ENCODE measurements at regions not wholly inside any gene's neighbourhood (a gene's known extent, or its start where the extent isn't known, plus 50 kb on each side); places are given as distances from the start of the nearest gene placed in this dataset.

DNA sequence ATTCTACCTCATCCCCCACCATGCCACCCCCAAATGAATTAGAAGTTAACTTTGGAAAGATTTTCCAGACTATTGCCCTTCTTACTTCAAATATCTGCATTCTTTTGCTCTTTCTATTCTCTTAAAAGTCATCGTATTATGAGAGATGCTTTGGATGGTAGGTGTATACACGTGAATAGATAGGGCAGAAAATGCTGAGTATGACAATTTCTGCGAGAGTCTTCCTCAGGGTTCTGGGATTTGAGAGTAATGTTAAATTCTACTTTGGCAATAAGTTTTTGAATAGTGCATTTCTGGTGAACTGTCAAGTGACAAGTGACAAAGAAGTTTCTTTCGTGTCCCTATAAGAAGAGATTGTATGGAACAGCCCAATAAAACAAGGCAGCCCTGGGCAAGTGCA lies 137.6 kb upstream of the DSEL start:
- Histone ChIP-seq H3K27me3 (ENCODE audit: control insufficient read depth in 3 of 3, insufficient read depth in 3 of 3, low read length in 2 of 3) (no peaks in the 10 kb centered on the region), H3K9me3 (ENCODE audit: control insufficient read depth in 4 of 4, insufficient read depth in 3 of 4, low read length in 3 of 4) (no peaks in the 10 kb centered on the region), H3K4me3 (no peak overlapping the region), H3K9ac (ENCODE audit: insufficient read depth in 1 of 2, low read length in 2 of 2) (no peak overlapping the region), H3K36me3 (ENCODE audit: control insufficient read depth in 4 of 4, insufficient read depth in 4 of 4, low read length in 4 of 4) (no peaks in the 10 kb centered on the region), H3K27ac (ENCODE audit: low read depth in 1 of 2, low read length in 1 of 2) (no peak overlapping the region), H3K4me1 (ENCODE audit: control insufficient read depth in 5 of 5, insufficient read depth in 5 of 5, low read length in 5 of 5) (peaks cover 0 to 2% (median 0%) of the 10 kb centered on the region in 5 donors)
- ATAC-seq (ENCODE audit: insufficient read depth, low FRiP score) = no peak
- no peak for DNase-seq
- TF ChIP-seq, protein P1, sequence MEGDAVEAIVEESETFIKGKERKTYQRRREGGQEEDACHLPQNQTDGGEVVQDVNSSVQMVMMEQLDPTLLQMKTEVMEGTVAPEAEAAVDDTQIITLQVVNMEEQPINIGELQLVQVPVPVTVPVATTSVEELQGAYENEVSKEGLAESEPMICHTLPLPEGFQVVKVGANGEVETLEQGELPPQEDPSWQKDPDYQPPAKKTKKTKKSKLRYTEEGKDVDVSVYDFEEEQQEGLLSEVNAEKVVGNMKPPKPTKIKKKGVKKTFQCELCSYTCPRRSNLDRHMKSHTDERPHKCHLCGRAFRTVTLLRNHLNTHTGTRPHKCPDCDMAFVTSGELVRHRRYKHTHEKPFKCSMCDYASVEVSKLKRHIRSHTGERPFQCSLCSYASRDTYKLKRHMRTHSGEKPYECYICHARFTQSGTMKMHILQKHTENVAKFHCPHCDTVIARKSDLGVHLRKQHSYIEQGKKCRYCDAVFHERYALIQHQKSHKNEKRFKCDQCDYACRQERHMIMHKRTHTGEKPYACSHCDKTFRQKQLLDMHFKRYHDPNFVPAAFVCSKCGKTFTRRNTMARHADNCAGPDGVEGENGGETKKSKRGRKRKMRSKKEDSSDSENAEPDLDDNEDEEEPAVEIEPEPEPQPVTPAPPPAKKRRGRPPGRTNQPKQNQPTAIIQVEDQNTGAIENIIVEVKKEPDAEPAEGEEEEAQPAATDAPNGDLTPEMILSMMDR (IDR thresholded peaks at IDR 0.05; ENCODE audit: control extremely low read depth, extremely low read depth) = no peak
- WGBS, 2 donors = 88 to 91% methylated on average over 4 of the region's 4 CpGs

DNA sequence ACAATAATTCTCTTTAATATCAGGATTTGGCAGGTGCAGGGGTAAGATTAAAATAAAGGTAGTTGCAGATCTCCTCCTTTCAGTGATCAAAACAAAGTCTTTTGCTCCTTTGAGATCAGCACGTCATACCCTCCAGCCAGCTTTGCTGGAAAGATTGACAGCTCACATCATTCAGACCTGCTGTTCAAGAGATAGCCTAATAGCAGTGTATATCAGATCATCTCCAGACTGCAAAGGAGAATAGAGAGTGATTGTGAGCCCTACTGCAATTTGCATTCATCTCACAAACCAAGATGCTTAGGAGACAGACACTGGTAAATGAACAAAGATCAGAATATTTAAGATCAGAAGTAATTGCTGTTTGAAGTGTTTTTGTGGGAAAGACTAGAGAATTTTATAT lies 135.8 kb upstream of the DSEL start:
- TF ChIP-seq, protein P1 (IDR thresholded peaks at IDR 0.05; ENCODE audit: control extremely low read depth, extremely low read depth) = no peak
- 71 to 85% methylated on average over 1 of the region's 1 CpG for WGBS, 2 donors
- no peaks in the 10 kb centered on the region for H3K9me3 ChIP-seq (ENCODE audit: control insufficient read depth in 4 of 4, insufficient read depth in 3 of 4, low read length in 3 of 4)
- no peak overlapping the region for H3K27ac ChIP-seq (ENCODE audit: low read depth in 1 of 2, low read length in 1 of 2)
- no peaks in the 10 kb centered on the region for H3K36me3 ChIP-seq (ENCODE audit: control insufficient read depth in 4 of 4, insufficient read depth in 4 of 4, low read length in 4 of 4)
- DNase-seq = no peak
- no peak for ATAC-seq (ENCODE audit: insufficient read depth, low FRiP score)
- no peak overlapping the region for H3K4me3 ChIP-seq
- no peak overlapping the region for H3K9ac ChIP-seq (ENCODE audit: insufficient read depth in 1 of 2, low read length in 2 of 2)
- peaks cover 0 to 2% (median 0%) of the 10 kb centered on the region in 5 donors for H3K4me1 ChIP-seq (ENCODE audit: control insufficient read depth in 5 of 5, insufficient read depth in 5 of 5, low read length in 5 of 5)
- no peaks in the 10 kb centered on the region for H3K27me3 ChIP-seq (ENCODE audit: control insufficient read depth in 3 of 3, insufficient read depth in 3 of 3, low read length in 2 of 3)

DNA sequence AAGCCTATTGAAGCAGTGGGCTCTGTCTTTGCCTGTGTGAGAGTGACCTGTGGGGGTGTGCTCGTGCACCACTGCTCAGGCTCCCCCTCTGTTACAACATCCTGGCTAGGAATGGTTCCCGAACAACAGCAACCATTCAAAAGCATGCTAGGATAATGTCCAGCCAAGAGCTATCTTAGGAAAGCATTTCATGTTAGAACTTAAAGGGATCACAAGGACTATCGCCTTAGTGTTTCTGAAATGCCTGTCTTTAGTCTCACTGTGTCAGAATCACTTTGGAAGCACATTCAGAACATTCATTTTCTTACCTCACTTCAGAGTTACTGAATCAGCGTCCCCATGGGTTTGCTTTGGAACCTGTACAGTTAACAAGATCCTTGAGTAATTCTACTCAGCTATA lies 134.9 kb upstream of the DSEL start:
- TF ChIP-seq, protein P1 (IDR thresholded peaks at IDR 0.05; ENCODE audit: control extremely low read depth, extremely low read depth) = no peak
- Histone ChIP-seq H3K27me3 (ENCODE audit: control insufficient read depth in 3 of 3, insufficient read depth in 3 of 3, low read length in 2 of 3) (no peaks in the 10 kb centered on the region), H3K27ac (ENCODE audit: low read depth in 1 of 2, low read length in 1 of 2) (no peak overlapping the region), H3K36me3 (ENCODE audit: control insufficient read depth in 4 of 4, insufficient read depth in 4 of 4, low read length in 4 of 4) (no peaks in the 10 kb centered on the region), H3K9me3 (ENCODE audit: control insufficient read depth in 4 of 4, insufficient read depth in 3 of 4, low read length in 3 of 4) (no peaks in the 10 kb centered on the region), H3K4me3 (no peak overlapping the region), H3K4me1 (ENCODE audit: control insufficient read depth in 5 of 5, insufficient read depth in 5 of 5, low read length in 5 of 5) (peaks cover 0 to 2% (median 0%) of the 10 kb centered on the region in 5 donors), H3K9ac (ENCODE audit: insufficient read depth in 1 of 2, low read length in 2 of 2) (no peak overlapping the region)
- 44 to 54% methylated on average over 4 of the region's 4 CpGs for WGBS, 2 donors
- no peak for DNase-seq
- no peak for ATAC-seq (ENCODE audit: insufficient read depth, low FRiP score)

DNA sequence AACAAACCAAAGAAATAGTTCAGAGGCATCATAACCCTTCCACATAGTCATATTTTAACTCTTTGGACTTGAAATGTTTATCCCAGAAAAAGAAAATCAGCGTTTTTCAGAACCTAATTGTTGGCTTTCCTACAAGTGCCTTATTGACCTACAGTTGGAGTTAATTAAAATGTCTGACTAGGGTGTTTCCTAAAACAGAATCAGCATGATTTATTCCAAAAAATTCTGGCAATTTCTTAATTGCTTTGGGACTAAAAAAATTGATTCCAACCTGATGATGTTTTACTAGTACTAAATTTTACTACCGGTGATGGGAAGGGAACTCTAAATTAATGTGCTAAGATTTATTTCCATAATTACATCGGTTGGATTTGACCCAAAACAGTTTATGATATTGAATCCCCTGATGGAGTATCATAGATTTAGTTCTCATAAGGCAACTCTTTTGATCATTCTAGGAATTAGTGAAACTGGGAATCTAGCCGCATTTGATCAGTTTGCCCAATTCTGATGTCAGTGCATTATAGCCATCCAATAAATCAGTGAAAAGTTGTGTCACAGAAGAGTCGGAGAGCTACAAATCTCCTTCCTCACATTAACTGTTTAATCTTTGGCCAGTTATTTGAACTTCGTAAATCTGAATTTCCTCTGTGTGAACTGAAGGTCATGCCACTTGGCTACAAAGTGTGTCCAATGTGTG lies 134.3 kb upstream of the DSEL start:
- H3K9ac ChIP-seq (ENCODE audit: insufficient read depth in 1 of 2, low read length in 2 of 2) = no peak overlapping the region
- ATAC-seq (ENCODE audit: insufficient read depth, low FRiP score) (no peak), DNase-seq (no peak)
- peaks cover 0 to 2% (median 0%) of the 10 kb centered on the region in 5 donors for H3K4me1 ChIP-seq (ENCODE audit: control insufficient read depth in 5 of 5, insufficient read depth in 5 of 5, low read length in 5 of 5)
- no peak overlapping the region for H3K27ac ChIP-seq (ENCODE audit: low read depth in 1 of 2, low read length in 1 of 2)
- 73 to 80% methylated on average over 6 of the region's 6 CpGs for whole genome bisulfite sequencing, 2 donors
- TF ChIP-seq, protein P1 (IDR thresholded peaks at IDR 0.05; ENCODE audit: control extremely low read depth, extremely low read depth) = no peak
- no peaks in the 10 kb centered on the region for H3K9me3 ChIP-seq (ENCODE audit: control insufficient read depth in 4 of 4, insufficient read depth in 3 of 4, low read length in 3 of 4)
- no peak overlapping the region for H3K4me3 ChIP-seq
- H3K27me3 ChIP-seq (ENCODE audit: control insufficient read depth in 3 of 3, insufficient read depth in 3 of 3, low read length in 2 of 3) = no peaks in the 10 kb centered on the region
- H3K36me3 ChIP-seq (ENCODE audit: control insufficient read depth in 4 of 4, insufficient read depth in 4 of 4, low read length in 4 of 4) = no peaks in the 10 kb centered on the region

Data from lung (tissue), 11 donors.